ENCODE measurements at regions not wholly inside any gene's neighbourhood (a gene's known extent, or its start where the extent isn't known, plus 50 kb on each side); places are given as distances from the start of the nearest gene placed in this dataset.

- TF ChIP-seq HDAC2 (IDR thresholded peaks at IDR 0.05; ENCODE audit: borderline replicate concordance in 1 of 2, low read depth in 2 of 2, low read length in 2 of 2) = no peak
- TF ChIP-seq KDM1A (IDR thresholded peaks at IDR 0.05; ENCODE audit: borderline replicate concordance, low read length) = no peak
Observed at GRCh38 chr5:109249126-109249525, 160.6 kb downstream of the PJA2 start.
